ENCODE measurements at regions not wholly inside any gene's neighbourhood (a gene's known extent, or its start where the extent isn't known, plus 50 kb on each side); places are given as distances from the start of the nearest gene placed in this dataset.

- Mint-ChIP-seq H3K9me3 (ENCODE audit: low read depth) (no peaks in the 10 kb centered on the region), H3K4me3 (ENCODE audit: low read depth) (no peak overlapping the region), H3K4me1 (ENCODE audit: low read depth) (no peaks in the 10 kb centered on the region), H3K27ac (no peak overlapping the region), H3K36me3 (ENCODE audit: insufficient read depth) (no peaks in the 10 kb centered on the region), H3K27me3 (peaks cover 24% of the 10 kb centered on the region)
- TF ChIP-seq CTCF (IDR thresholded peaks at IDR 0.05; ENCODE audit: unreplicated experiment) = no peak
- DNase-seq (ENCODE audit: low spot score, unreplicated experiment) = no peak
These were observed 108.5 kb downstream of the TMEM114 start for GRCh38 chr16:8481810-8482209.

- no peaks in the 10 kb centered on the region for H3K36me3 Mint-ChIP-seq (ENCODE audit: insufficient read depth)
- no peak for DNase-seq (ENCODE audit: low spot score, unreplicated experiment)
- H3K9me3 Mint-ChIP-seq (ENCODE audit: low read depth) = no peaks in the 10 kb centered on the region
- no peak overlapping the region for H3K27ac Mint-ChIP-seq
- no peak for TF ChIP-seq CTCF (IDR thresholded peaks at IDR 0.05; ENCODE audit: unreplicated experiment)
- peaks cover 13% of the 10 kb centered on the region for H3K27me3 Mint-ChIP-seq
- no peak overlapping the region for H3K4me3 Mint-ChIP-seq (ENCODE audit: low read depth)
- peaks cover 11% of the 10 kb centered on the region for H3K4me1 Mint-ChIP-seq (ENCODE audit: low read depth)
These were observed 113.5 kb downstream of the TMEM114 start for GRCh38 chr16:8476824-8477223.

- Mint-ChIP-seq H3K36me3 (ENCODE audit: insufficient read depth) (no peaks in the 10 kb centered on the region), H3K27ac (peak overlapping the region; percentile 81), H3K9me3 (ENCODE audit: low read depth) (no peaks in the 10 kb centered on the region), H3K4me3 (ENCODE audit: low read depth) (peak overlapping the region; percentile 51), H3K27me3 (peaks cover 11% of the 10 kb centered on the region), H3K4me1 (ENCODE audit: low read depth) (peaks cover 11% of the 10 kb centered on the region)
- TF ChIP-seq CTCF (IDR thresholded peaks at IDR 0.05; ENCODE audit: unreplicated experiment) = no peak
- DNase-seq (ENCODE audit: low spot score, unreplicated experiment) = peak; percentile 28
These were observed 115.7 kb downstream of the TMEM114 start for GRCh38 chr16:8474587-8474986.

DNA sequence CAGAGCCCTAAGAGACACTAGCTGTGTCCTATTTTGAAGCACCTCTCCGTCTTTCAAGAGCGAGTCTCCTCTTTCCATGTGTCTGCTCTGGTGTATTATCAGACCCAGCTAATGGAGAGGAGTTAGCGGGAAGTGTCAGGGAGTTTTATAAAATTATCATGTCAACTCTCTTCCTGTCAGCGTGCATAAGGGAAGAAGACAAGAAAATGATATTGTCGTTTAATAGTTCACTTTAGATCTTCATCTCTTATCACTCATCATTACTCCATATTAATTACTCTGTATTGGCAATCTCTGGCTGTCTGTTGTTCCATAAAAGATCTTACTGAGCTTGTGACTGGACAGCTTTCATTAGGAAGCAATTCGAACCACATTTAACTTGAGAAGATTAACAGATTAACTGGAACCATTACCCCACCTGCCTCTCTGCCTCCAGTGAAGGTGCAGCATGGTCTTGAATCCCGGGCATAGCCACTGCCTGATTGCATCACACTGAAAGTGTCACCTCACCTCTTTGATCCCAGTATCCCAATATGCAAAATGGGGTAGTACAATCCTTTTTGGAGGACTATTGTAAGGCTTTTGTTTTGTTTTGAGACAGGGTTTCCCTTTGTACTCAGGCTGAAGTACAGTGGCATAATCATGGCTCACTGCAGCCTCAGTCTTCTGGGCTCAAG lies 121.1 kb downstream of the TMEM114 start:
- Mint-ChIP-seq H3K9me3 (ENCODE audit: low read depth) (no peaks in the 10 kb centered on the region), H3K27me3 (peaks cover 33% of the 10 kb centered on the region), H3K4me1 (ENCODE audit: low read depth) (no peaks in the 10 kb centered on the region), H3K36me3 (ENCODE audit: insufficient read depth) (no peaks in the 10 kb centered on the region), H3K27ac (no peak overlapping the region), H3K4me3 (ENCODE audit: low read depth) (no peak overlapping the region)
- TF ChIP-seq CTCF (IDR thresholded peaks at IDR 0.05; ENCODE audit: unreplicated experiment) = no peak
- no peak for DNase-seq (ENCODE audit: low spot score, unreplicated experiment)

- Mint-ChIP-seq H3K27me3 (peaks cover 36% of the 10 kb centered on the region), H3K9me3 (ENCODE audit: low read depth) (no peaks in the 10 kb centered on the region), H3K27ac (no peak overlapping the region), H3K4me1 (ENCODE audit: low read depth) (no peaks in the 10 kb centered on the region), H3K36me3 (ENCODE audit: insufficient read depth) (no peaks in the 10 kb centered on the region), H3K4me3 (ENCODE audit: low read depth) (no peak overlapping the region)
- no peak for TF ChIP-seq CTCF (IDR thresholded peaks at IDR 0.05; ENCODE audit: unreplicated experiment)
- DNase-seq (ENCODE audit: low spot score, unreplicated experiment) = no peak
These were observed 125.3 kb downstream of the TMEM114 start for GRCh38 chr16:8464979-8465378.
